K562 (cell line): ENCODE measurements at regions not wholly inside any gene's neighbourhood (a gene's known extent, or its start where the extent isn't known, plus 50 kb on each side); places are given as distances from the start of the nearest gene placed in this dataset.
A peak's percentile ranks its signal among the peaks of the same experiment; 100 is the strongest.

Source experiments
- ATAC-seq: fragments of 200-7000 bp; cut with Tn5 transposase; 3 replicates; pipeline ENCODE4 v1.9.1; 2020; ENCODE audit warnings: moderate library complexity
- BruUV-seq: library from RNA; stranded (reverse); fragments of 400-500 nt; replicated peaks from 2 replicates; lab custom pipeline; 2021; lab: Mats Ljungman, UMichigan
- CTCF ChIA-PET: fragments of 300-600 bp; formaldehyde crosslinking; extraction: SDS; loops from one replicate; lab custom pipeline; 2021; ENCODE audit warnings: low intra/inter-chr PET ratio; lab: Yijun Ruan, JAX
- POLR2A ChIA-PET: fragments of 300-600, 350-650 bp; sonication (Branson Sonifier 250); formaldehyde crosslinking; extraction: SDS; loops from one replicate; lab custom pipeline; 2021; ENCODE audit warnings: antibody characterized with exemption, inconsistent platforms; lab: Yijun Ruan, JAX
- DNase-seq, 4 experiments: peaks; one replicate each; pipeline versions ENCODE4 v3.0.0 to v3.0.0-alpha.2; 2011 to 2018; ENCODE audit warnings: low spot score in 3 of 4, mixed read lengths in 3 of 4; ENCODE audit errors: extremely low read depth in 1 of 4
- FAIRE-seq: peaks from 2 replicates; lab custom pipeline; 2011; peaks lifted over from hg19 to GRCh38; lab: Jason Lieb, UNC
- H2AFZ ChIP-seq: 2 replicates; pipeline ENCODE4 v1.6.0; 2011; ENCODE audit warnings: low read depth, low read length, control low read depth, inconsistent platforms
- H3K27ac ChIP-seq: fragments of 200-600 bp; 3 replicates; pipeline ENCODE4 v1.8.0; 2011; ENCODE audit warnings: low read depth, mild to moderate bottlenecking, control low read depth, inconsistent platforms, low read length, moderate library complexity, mixed read lengths; ENCODE audit errors: extremely low read depth
- H3K27me3 ChIP-seq, 2 experiments: fragments of 300-600 bp in 1 of 2; 2 replicates in 1 of 2; 3 replicates in 1 of 2; pipeline versions ENCODE4 v1.6.0 to v1.8.0; 2011; ENCODE audit warnings: inconsistent platforms in 2 of 2, low read length in 2 of 2, mild to moderate bottlenecking in 1 of 2, mixed read lengths in 1 of 2, moderate library complexity in 1 of 2; ENCODE audit not compliant: control insufficient read depth in 2 of 2, insufficient read depth in 2 of 2
- H3K36me3 ChIP-seq: fragments of 300-600 bp; 3 replicates; pipeline ENCODE4 v1.8.0; 2011; ENCODE audit warnings: mild to moderate bottlenecking, low read length, inconsistent platforms; ENCODE audit not compliant: control insufficient read depth, insufficient read depth
- H3K4me1 ChIP-seq, 2 experiments: fragments of 200-600 bp in 1 of 2; replicated peaks in 1 of 2; 2 replicates in 1 of 2; 3 replicates in 1 of 2; pipeline versions ENCODE4 v1.5.1 to v1.8.0; 2011; ENCODE audit warnings: inconsistent platforms in 2 of 2, low read length in 2 of 2, mild to moderate bottlenecking in 1 of 2, mixed read lengths in 1 of 2, moderate library complexity in 1 of 2; ENCODE audit not compliant: control insufficient read depth in 2 of 2, insufficient read depth in 2 of 2
- H3K4me2 ChIP-seq: 2 replicates; pipeline ENCODE4 v1.6.1; 2011; ENCODE audit warnings: low read length, control low read depth, inconsistent platforms, mixed read lengths; ENCODE audit not compliant: insufficient read depth
- H3K4me3 ChIP-seq: fragments of 200-600 bp; sonication (generic), shearing (Covaris generic); 2 replicates; pipeline ENCODE4 v1.5.1; 2016; ENCODE audit warnings: control low read depth, inconsistent platforms
- H3K79me2 ChIP-seq: fragments of 200-600 bp; 3 replicates; pipeline ENCODE4 v1.8.0; 2011; ENCODE audit warnings: low read length, inconsistent platforms; ENCODE audit not compliant: control insufficient read depth, insufficient read depth
- H3K9ac ChIP-seq, 2 experiments: 2 replicates each; pipeline versions ENCODE4 v1.6.0 to v1.6.1; 2011; ENCODE audit warnings: low read depth in 2 of 2, low read length in 2 of 2, control low read depth in 1 of 2, inconsistent platforms in 1 of 2, mild to moderate bottlenecking in 1 of 2, mixed read lengths in 1 of 2; ENCODE audit not compliant: insufficient read depth in 1 of 2
- H3K9me1 ChIP-seq: one replicate; pipeline ENCODE4 v1.6.0; 2011; ENCODE audit warnings: inconsistent platforms, mild to moderate bottlenecking, low read length, moderate library complexity; ENCODE audit not compliant: control insufficient read depth, insufficient read depth
- H3K9me3 ChIP-seq: replicated peaks from 2 replicates; pipeline ENCODE4 v1.5.1; 2011; ENCODE audit warnings: low read depth, low read length, inconsistent platforms; ENCODE audit not compliant: control insufficient read depth, insufficient read depth
- H4K20me1 ChIP-seq: replicated peaks from 2 replicates; pipeline ENCODE4 v1.6.1; 2011; ENCODE audit warnings: low read length, inconsistent platforms, mixed read lengths; ENCODE audit not compliant: control insufficient read depth, insufficient read depth
- KLF13 ChIP-seq: fragments of 450-650 bp; IDR thresholded peaks from 2 replicates; pipeline ENCODE4 v1.6.1; 2016; ENCODE audit warnings: missing genetic modification characterization, low read depth, mild to moderate bottlenecking, missing compliant biosample characterization, moderate library complexity, borderline replicate concordance
- MED1 ChIP-seq: sonication (generic); formaldehyde crosslinking; IDR thresholded peaks from 2 replicates; pipeline ENCODE4 v1.8.1; 2023; ENCODE audit warnings: missing genetic modification reagents, borderline replicate concordance
- MIER1 ChIP-seq: fragments of 450-650 bp; IDR thresholded peaks from 2 replicates; pipeline ENCODE4 v1.6.1; 2016; ENCODE audit warnings: antibody characterized with exemption, mild to moderate bottlenecking, low read depth
- PRDM10 ChIP-seq: fragments of 450-650 bp; IDR thresholded peaks from 2 replicates; pipeline ENCODE4 v1.6.1; 2018; ENCODE audit not compliant: partially characterized antibody
- WHSC1 ChIP-seq: IDR thresholded peaks from one replicate; pipeline ENCODE4 v1.6.1; 2012; ENCODE audit warnings: low read length, control low read depth, inconsistent platforms
- YY1 ChIP-seq, 3 experiments: IDR thresholded peaks; 2 replicates each; pipeline ENCODE4 v1.6.1; 2011; ENCODE audit warnings: low read length in 2 of 3, mild to moderate bottlenecking in 2 of 3, moderate library complexity in 2 of 3, borderline replicate concordance in 1 of 3, control low read depth in 1 of 3, low read depth in 1 of 3; ENCODE audit not compliant: insufficient read depth in 3 of 3, insufficient replicate concordance in 2 of 3, control insufficient read depth in 1 of 3, insufficient read length in 1 of 3; ENCODE audit errors: extremely low read depth in 1 of 3
- ZHX1 ChIP-seq: fragments of 150-350 bp; conservative IDR thresholded peaks from 2 replicates; pipeline ENCODE4 v1.6.1; 2014; ENCODE audit warnings: low read length
- ZNF785 ChIP-seq: fragments of 250-450 bp; sonication (Bioruptor Pico); IDR thresholded peaks from 2 replicates; pipeline ENCODE4 v1.4.0; 2020; ENCODE audit warnings: mild to moderate bottlenecking
- WGBS: fragments of 100-300 bp; shearing (Covaris generic); methylation state at CpG from one replicate; pipeline ENCODE4 v1.1.6; 2016; ENCODE audit warnings: low coverage, mixed read lengths; ENCODE audit not compliant: insufficient coverage; ENCODE audit errors: missing lambda C conversion rate; 5-methylcytosine and 5-hydroxymethylcytosine counted together
- in situ Hi-C: fragments of 300-500 bp; cut with MboI; formaldehyde crosslinking; loops from 4 replicates; pipeline ENCODE4 v1.15.0; 2018; ENCODE audit warnings: inconsistent platforms, mixed read lengths
- intact Hi-C: fragments of 100-400 bp; cut with micrococcal nuclease; formaldehyde crosslinking; loops from 2 replicates; pipeline ENCODE4 v1.14.2; 2022

GRCh38 chr1:201774983-201775344 lies 54.0 kb upstream of the IPO9 start (continued):
- TF ChIP-seq YY1 (IDR thresholded peaks at IDR 0.05; ENCODE audit: borderline replicate concordance in 1 of 3, control insufficient read depth in 1 of 3, extremely low read depth in 1 of 3, insufficient read depth in 3 of 3, insufficient read length in 1 of 3, insufficient replicate concordance in 2 of 3, low read depth in 1 of 3, low read length in 2 of 3): peak in 1 of 3 experiments; percentile 23

GRCh38 chr1:201775380-201775779 lies 53.6 kb upstream of the IPO9 start:
- ChIA-PET CTCF (interaction anchor here (0.7 kb wide), 1 partner anchor 20 kb away, joined by 3 read pairs; no protein-coding TSS in a partner anchor), POLR2A (interaction anchor here (1.0 to 2.4 kb wide), 4 partner anchors 8 to 20 kb away, joined by 4 to 13 read pairs (median 6); no protein-coding TSS in a partner anchor)
- H3K4me1 ChIP-seq: peaks cover 0 to 8% of the 10 kb centered on the region in 2 experiments; a peak in 2 of 5 replicates
- 23% methylated on average over 3 of the region's 3 CpGs for WGBS
- no peak overlapping the region for H3K4me3 ChIP-seq
- H3K36me3 ChIP-seq: no peaks in the 10 kb centered on the region
- no peaks in the 10 kb centered on the region for H3K9me1 ChIP-seq
- FAIRE-seq: no peak
- intact Hi-C loops (no loop called here), in situ Hi-C loops (no loop called here)
- TF ChIP-seq ZHX1 (no peak), MED1 (CRISPR knock-in tag) (no peak), KLF13 (tag) (no peak), PRDM10 (no peak), WHSC1 (no peak), ZNF785 (no peak), MIER1 (no peak)
- no peak overlapping the region for H3K9ac ChIP-seq
- no peak for ATAC-seq
- DNase-seq: no peak
- no TSS peak for BruUV-seq
- H3K27me3 ChIP-seq: peaks cover 0 to 3% of the 10 kb centered on the region in 2 experiments; a peak in 1 of 5 replicates
- H4K20me1 ChIP-seq: no peaks in the 10 kb centered on the region
- no peak overlapping the region for H3K27ac ChIP-seq
- no peak overlapping the region for H2AFZ ChIP-seq
- no peaks in the 10 kb centered on the region for H3K9me3 ChIP-seq
- H3K79me2 ChIP-seq: no peaks in the 10 kb centered on the region
- H3K4me2 ChIP-seq: no peak overlapping the region
